Tibial artery (tissue), 4 donors: ENCODE measurements at regions not wholly inside any gene's neighbourhood (a gene's known extent, or its start where the extent isn't known, plus 50 kb on each side); places are given as distances from the start of the nearest gene placed in this dataset.

ENCODE experiments used
- DNase-seq, 2 donors: peaks; one replicate each; pipeline ENCODE4 v3.0.0-alpha.2; 2019
- H3K27ac ChIP-seq, 2 donors: fragments of 200-600 bp; sonication (generic) in 1 of 2; 1 replicate in 1 of 2; 2 replicates in 1 of 2; pipeline ENCODE4 v1.5.1; 2018 to 2019; ENCODE audit warnings: mild to moderate bottlenecking in 1 of 2
- H3K27me3 ChIP-seq, 2 donors: fragments of 200-600 bp; sonication (generic) in 1 of 2; one replicate each; pipeline versions ENCODE4 v1.5.1 to v1.6.0; 2016 to 2019
- H3K36me3 ChIP-seq, 3 donors: fragments of 200-600 bp; sonication (generic) in 2 of 3; one replicate each; pipeline ENCODE4 v1.5.1; 2016 to 2019; ENCODE audit warnings: mild to moderate bottlenecking in 2 of 3
- H3K4me1 ChIP-seq, 4 donors: fragments of 200-600 bp; sonication (generic) in 2 of 4; 1 replicate in 3 of 4; 2 replicates in 1 of 4; pipeline ENCODE4 v1.5.1; 2016 to 2019
- H3K4me3 ChIP-seq, 2 donors: fragments of 200-600 bp; sonication (generic) in 1 of 2; 1 replicate in 1 of 2; 2 replicates in 1 of 2; pipeline ENCODE4 v1.5.1; 2018 to 2019; ENCODE audit warnings: mild to moderate bottlenecking in 2 of 2
- H3K9me3 ChIP-seq, 3 donors: fragments of 200-600 bp; sonication (generic) in 1 of 3; one replicate each; pipeline ENCODE4 v1.5.1; 2016 to 2019
- CTCF ChIP-seq, 2 experiments: fragments of 200-600 bp in 1 of 2; fragments of 450-650 bp in 1 of 2; IDR thresholded peaks; one replicate each; pipeline ENCODE4 v1.5.1; 2017 to 2019; ENCODE audit warnings: antibody characterized with exemption in 2 of 2, mild to moderate bottlenecking in 1 of 2, moderate library complexity in 1 of 2
- intact Hi-C: fragments of 100-400 bp; cut with DNase I; formaldehyde crosslinking; loops from one replicate; pipeline ENCODE4 v1.15.0; 2023; ENCODE audit warnings: low total_unique reads

GRCh38 chr13:67554286-67554685 lies 324.1 kb upstream of the PCDH9 start:
- no peaks in the 10 kb centered on the region for H3K27me3 ChIP-seq
- no peaks in the 10 kb centered on the region for H3K36me3 ChIP-seq
- no peak for TF ChIP-seq CTCF (IDR thresholded peaks at IDR 0.05)
- intact Hi-C loops: no loop called here
- no peak overlapping the region for H3K4me3 ChIP-seq
- H3K27ac ChIP-seq: no peak overlapping the region
- no peaks in the 10 kb centered on the region for H3K9me3 ChIP-seq
- no peak for DNase-seq
- no peaks in the 10 kb centered on the region for H3K4me1 ChIP-seq

GRCh38 chr13:67549331-67549730 lies 319.2 kb upstream of the PCDH9 start:
- H3K36me3 ChIP-seq: no peaks in the 10 kb centered on the region
- DNase-seq: no peak

GRCh38 chr13:67538906-67539305 lies 308.8 kb upstream of the PCDH9 start:
- intact Hi-C loops: no loop called here
- no peak for TF ChIP-seq CTCF (IDR thresholded peaks at IDR 0.05)
- no peak overlapping the region for H3K4me3 ChIP-seq

More at GRCh38 chr13:67549331-67549730, 319.2 kb upstream of the PCDH9 start:
- H3K9me3 ChIP-seq: no peaks in the 10 kb centered on the region
- H3K27me3 ChIP-seq: no peaks in the 10 kb centered on the region
- no peak for TF ChIP-seq CTCF (IDR thresholded peaks at IDR 0.05)
- intact Hi-C loops: no loop called here
- no peak overlapping the region for H3K4me3 ChIP-seq
- no peaks in the 10 kb centered on the region for H3K4me1 ChIP-seq
- no peak overlapping the region for H3K27ac ChIP-seq

GRCh38 chr13:67520886-67521285 lies 290.8 kb upstream of the PCDH9 start:
- no peaks in the 10 kb centered on the region for H3K9me3 ChIP-seq
- no peak for DNase-seq
- no peaks in the 10 kb centered on the region for H3K36me3 ChIP-seq
- H3K4me3 ChIP-seq: no peak overlapping the region
- no peak for TF ChIP-seq CTCF (IDR thresholded peaks at IDR 0.05)
- no peak overlapping the region for H3K27ac ChIP-seq
- intact Hi-C loops: no loop called here
- H3K27me3 ChIP-seq: no peaks in the 10 kb centered on the region
- no peaks in the 10 kb centered on the region for H3K4me1 ChIP-seq

More at GRCh38 chr13:67538906-67539305, 308.8 kb upstream of the PCDH9 start:
- H3K4me1 ChIP-seq: no peaks in the 10 kb centered on the region
- no peak overlapping the region for H3K27ac ChIP-seq
- no peaks in the 10 kb centered on the region for H3K36me3 ChIP-seq
- no peaks in the 10 kb centered on the region for H3K27me3 ChIP-seq
- no peaks in the 10 kb centered on the region for H3K9me3 ChIP-seq
- DNase-seq: no peak

- no peaks in the 10 kb centered on the region for H3K27me3 ChIP-seq
- H3K27ac ChIP-seq: no peak overlapping the region
- TF ChIP-seq CTCF (IDR thresholded peaks at IDR 0.05): no peak
- H3K4me1 ChIP-seq: no peaks in the 10 kb centered on the region
- no peaks in the 10 kb centered on the region for H3K9me3 ChIP-seq
- no peak for DNase-seq
- H3K36me3 ChIP-seq: no peaks in the 10 kb centered on the region
- intact Hi-C loops: no loop called here
- no peak overlapping the region for H3K4me3 ChIP-seq
Observed at GRCh38 chr13:67519356-67519755, 289.2 kb upstream of the PCDH9 start.

GRCh38 chr13:67518785-67519184 lies 288.6 kb upstream of the PCDH9 start:
- Histone ChIP-seq H3K27me3 (no peaks in the 10 kb centered on the region), H3K36me3 (no peaks in the 10 kb centered on the region), H3K4me1 (no peaks in the 10 kb centered on the region), H3K4me3 (no peak overlapping the region), H3K9me3 (no peaks in the 10 kb centered on the region), H3K27ac (no peak overlapping the region)
- no peak for TF ChIP-seq CTCF (IDR thresholded peaks at IDR 0.05)
- no peak for DNase-seq
- intact Hi-C loops: no loop called here
